Stimulated activated CD4-positive, alpha-beta T cell treated with anti-CD3 and anti-CD28 coated beads, Interleukin-1b, Interleukin-23, amount 100 ng/mL, for 1 hour (primary cell): ENCODE measurements at regions not wholly inside any gene's neighbourhood (a gene's known extent, or its start where the extent isn't known, plus 50 kb on each side); places are given as distances from the start of the nearest gene placed in this dataset.

Experiments
- DNase-seq, 2 donors: peaks; one replicate each; pipeline ENCODE4 v3.0.0-alpha.2; 2020; ENCODE audit warnings: low read depth in 2 of 2

DNA sequence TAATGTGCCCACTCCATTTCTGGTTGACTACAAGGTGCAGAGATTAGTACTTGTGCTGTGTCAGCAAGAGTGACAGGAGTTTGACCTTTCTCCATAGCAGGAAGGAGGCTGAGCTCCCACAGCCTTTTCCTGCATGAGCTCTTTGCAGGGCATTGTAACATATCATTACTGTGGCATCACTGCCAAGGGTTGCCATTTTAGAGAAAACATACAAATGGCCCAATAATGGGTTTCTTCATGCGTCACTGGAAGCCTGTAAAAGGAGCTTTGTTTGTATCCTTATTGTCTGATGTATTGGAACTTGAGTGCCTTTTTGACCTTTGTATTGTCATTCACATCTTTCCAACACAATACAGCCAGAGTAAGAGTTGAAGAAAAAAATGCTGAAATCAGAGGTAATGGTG lies 323.0 kb upstream of the CDIN1 start:
- no peak for DNase-seq

DNA sequence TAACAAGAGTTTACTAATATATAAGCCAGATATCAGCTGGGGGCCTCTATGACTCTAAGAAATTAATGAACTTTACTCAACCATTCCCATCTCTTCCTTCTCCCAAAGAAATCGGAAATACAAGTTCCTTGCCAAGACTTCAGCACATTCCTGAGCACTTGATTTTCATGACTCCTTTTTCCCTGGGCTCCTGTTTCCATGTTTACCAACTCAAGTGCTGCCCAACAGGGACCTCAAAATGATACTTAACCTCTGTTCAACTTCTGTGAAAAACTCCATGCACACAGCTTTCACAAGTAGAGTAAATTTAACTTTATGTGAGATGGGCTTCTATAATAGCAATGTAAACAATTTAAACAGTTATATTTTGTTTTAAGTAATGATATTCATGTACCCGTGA lies 315.8 kb upstream of the CDIN1 start:
- no peak for DNase-seq

DNA sequence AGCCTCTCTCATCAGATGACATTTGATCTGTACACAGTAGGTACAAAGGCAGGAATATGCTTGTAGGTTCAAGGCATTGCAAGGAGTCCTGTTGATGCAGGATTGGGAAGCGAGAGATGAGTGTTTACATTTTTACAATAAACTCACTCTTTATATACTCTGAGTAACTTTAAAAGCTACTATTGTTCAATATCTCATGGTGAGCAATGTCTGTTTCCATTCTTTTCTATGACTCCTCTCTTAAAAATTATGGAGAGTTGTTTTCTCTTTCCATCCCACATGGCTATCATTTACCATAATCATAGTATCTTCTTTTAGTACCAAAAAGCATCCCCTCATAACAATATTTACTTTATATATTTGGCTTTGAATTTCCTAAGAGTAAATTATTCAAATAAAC lies 314.0 kb upstream of the CDIN1 start:
- DNase-seq = no peak

DNA sequence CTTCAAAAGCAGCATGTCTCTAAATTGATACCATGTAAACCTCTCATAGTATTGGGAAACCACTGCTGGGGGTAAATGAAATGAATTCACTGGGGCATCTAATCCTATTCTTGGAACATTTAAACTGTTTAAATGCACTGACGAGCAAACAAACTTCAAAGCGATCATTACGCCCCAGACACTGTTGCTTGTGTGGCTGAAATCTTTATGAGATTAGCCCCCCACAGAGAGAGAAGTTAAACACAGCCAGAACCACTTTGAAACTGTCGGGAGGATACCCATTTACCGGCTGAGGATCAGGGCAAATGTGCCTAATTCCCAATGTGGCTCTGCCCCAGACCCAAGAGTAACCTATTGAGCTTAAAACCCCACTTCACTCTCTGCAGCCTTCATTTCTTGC lies 308.4 kb upstream of the CDIN1 start:
- no peak for DNase-seq

DNA sequence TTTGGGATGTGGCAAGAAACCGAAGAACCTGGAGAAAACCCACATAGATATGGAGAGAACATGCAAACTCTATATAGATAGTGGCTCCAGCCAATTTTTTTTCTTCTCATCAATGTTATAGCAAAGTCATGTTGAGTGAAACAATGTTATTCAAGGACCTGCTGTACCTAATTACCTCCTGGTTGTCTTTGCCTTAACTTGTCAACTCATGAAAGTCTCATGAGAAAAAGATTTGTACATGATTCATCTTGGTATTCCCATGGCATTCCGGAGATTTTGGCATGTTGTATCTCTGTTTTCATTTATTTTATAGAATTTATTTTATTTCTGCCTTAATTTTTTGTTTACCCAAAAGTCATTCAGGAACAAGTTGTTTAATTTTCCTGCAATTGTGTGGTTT lies 303.8 kb upstream of the CDIN1 start:
- no peak for DNase-seq

DNA sequence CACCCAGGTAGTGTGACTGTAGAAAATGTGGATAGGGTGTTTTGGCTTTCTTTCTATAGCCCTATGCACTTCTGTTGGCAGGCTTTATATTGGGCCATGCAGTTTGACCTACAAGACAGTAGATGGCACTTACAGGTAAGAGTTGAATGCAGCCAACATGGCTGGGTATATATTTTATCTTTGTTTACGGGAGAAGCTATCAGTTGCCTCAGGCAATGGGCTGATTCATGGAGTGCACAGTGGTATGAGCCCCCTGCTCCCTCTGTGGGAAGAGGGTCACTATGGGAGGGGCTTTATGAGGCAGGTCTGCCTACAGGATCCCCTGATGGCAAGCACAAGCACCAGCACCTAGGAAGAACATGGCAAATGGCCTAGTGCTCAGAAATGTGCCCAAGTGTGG lies 301.2 kb upstream of the CDIN1 start:
- DNase-seq = no peak

DNA sequence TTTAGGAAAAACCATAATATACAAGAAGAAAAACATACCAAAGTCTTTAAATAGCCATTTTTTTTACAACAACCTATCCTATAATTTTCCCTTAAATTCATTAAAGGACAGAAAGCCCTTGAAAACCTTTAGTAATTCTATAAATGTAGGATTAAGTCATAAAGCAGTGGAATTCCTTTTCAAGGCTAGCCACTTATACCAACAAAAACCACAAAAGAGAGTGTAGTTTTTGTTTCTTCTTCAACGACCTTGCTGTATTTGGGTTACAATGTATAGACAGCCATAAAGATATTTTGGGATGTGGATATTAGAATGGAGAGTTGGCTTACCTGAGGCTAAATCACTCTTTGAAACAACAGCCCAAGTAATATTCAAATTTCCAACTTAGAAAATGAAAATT lies 296.6 kb upstream of the CDIN1 start:
- no peak for DNase-seq

DNA sequence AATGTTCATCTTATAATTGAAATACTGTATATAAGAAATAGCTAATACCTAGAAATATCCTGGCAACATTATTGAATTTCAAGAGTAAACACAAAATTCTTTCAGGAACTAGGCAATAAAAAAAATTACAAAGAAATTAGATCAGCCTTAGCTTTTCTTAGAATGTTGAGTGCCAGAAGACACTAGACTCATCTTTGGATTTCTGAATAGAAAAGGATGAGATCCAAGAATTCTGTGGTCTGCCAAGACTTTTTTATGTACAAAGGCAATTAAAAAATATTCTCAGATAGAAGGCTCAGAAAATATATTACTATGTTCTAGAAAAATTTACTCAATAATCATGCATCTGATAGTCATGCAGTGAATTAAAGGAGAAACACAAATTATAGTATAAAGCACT lies 294.5 kb upstream of the CDIN1 start:
- no peak for DNase-seq

DNA sequence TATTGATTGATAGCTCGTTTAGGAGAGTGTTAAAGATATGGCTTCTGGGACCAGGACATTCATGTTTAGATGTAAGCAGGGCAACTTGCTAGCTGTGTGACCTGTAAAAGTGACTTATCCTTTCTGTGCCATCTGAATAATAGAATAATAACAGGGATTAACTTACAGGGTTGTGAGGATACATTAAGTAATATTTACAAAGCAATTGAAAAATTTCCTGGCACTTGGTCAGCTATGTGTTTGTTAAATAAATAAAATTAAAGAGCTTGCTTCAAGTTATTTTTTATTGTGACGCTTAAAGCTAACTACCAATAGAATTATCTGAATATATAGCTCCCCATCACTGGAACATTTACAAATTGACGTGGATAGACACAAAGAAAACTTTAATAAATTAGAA lies 287.9 kb upstream of the CDIN1 start:
- DNase-seq = no peak

DNA sequence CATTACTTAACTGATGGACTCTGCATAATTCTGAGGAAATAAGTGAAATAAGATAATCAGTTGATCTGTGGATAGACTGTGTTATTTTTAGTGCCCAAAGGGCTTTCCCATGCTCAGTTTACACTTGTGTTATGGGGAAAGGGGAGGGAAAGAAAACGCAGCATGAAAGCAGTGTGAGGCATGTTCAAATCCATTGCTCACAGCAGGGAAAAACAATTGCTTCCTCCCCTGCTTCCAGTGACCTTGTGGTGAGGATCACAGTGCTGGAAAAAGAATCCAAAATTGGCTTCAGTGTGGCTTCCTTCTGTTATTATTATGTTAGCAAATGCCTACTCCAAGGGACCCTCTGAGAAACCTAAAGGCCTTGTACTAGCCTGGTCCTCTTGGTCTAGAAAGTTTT lies 285.1 kb upstream of the CDIN1 start:
- no peak for DNase-seq

DNA sequence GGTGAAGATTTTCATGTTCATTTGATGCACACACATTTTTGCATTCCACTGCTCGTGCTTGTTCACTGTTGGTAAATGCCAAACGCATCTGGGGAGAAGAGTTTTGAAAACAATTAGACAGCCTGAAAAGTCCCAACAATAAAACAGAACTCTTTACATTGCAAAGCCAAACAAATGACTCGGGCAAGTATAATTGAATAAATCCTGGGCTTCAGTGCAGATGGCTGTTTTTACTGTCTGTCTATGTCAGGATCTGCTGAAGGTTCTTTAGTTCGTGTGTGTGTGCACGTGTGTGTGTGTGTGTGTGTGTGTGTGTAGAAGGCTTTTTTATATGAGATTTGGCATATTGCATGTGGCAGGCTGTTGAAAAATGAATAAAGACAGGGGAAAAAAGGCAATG lies 277.5 kb upstream of the CDIN1 start:
- no peak for DNase-seq

DNA sequence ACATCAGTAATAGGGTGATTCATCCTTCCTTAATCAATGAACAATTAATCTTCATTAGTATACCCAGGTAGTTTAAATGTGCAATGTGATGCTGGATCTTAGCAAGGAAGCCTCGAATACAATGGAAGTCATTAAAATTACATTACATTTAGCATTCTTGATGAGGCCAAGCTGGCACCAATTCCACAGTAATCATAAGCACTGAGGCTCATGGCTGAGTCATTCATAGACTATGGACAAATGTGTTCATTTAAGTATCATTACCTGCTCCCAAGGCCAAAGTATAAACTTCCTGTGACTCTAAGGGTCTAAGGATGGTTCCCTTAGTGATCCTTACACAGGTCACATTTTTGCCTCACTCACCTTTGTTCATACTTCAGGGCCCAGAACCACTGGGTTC lies 266.4 kb upstream of the CDIN1 start:
- no peak for DNase-seq

DNA sequence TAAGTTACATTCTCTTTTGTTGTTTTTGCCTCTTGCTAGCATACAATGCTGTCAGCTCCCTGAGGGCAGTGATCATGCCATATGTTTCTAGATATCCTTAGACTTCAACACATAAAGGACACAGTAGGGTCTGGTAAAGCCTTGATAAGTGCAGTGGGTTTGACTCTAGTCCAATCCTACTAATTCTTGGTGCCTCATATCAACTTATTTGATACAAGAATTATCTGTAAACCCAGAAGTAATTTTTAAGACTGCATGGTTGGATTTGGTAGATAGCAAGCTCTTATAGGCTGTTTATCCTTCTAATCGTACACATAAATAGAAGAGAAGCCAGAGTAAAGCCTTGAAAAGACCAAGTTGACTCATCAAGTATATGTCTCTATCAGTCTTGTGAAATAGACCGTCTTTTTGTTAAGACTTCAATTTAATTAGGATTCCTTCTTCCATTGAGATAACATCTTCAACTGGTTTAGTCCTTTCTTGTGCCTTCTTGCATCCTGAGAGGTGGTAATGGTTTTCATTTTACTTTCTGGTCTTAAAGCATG lies 265.6 kb upstream of the CDIN1 start:
- no peak for DNase-seq

DNA sequence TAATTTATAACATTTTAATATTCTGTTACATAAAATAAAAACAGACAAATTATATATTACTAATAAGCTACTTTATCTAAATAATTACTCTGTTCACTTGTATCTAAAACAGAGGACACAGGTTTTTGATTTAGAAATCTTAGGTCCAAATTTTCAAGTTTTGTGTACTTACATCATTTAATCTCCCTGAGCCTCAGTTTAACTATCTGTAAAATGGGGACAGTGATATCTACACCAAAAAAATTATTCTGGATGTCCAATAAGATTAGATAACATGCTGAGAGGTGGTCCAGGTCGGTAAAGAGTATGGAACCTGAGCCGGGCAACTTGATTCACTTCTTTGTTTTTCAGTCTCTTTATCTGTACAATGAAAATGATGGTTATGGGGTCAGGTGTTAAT lies 263.8 kb upstream of the CDIN1 start:
- no peak for DNase-seq

DNA sequence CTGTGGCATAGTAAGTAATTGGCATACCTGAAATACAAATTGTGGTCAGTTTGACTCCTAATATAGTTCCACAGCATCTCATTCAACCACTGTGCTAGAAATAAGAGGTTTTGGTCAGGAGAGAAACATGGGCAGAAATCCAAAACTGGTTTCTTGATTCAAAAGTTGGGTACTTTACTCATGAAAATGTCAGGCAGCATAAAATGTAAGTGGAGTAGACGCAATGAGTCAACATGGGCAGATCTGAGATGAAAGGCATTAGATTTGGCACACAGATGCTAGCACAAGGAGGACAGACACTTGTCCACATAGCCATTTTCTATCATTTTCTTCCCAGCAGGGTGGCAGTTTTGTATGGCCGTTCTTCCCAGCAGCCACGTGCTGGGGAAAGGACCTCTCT lies 255.8 kb upstream of the CDIN1 start:
- no peak for DNase-seq

DNA sequence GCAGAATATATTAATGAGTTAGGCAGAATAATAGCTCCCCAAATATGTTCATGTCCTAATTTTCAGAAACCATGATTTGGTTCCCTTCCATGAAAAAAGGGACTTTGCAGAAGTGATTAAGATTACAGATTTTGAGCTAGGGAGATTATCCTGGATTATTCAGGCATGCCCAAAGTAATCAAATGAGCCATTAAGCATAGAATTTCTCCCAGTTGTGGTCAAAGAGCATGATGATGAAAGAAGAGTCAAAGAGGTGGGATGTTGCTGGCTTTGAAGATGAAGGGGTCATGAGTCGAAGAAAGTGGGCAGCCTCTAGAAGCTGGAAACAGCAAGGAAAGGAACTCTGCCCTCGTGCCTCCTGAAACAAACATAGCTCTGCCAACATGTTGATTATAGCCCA lies 254.2 kb upstream of the CDIN1 start:
- no peak for DNase-seq

DNA sequence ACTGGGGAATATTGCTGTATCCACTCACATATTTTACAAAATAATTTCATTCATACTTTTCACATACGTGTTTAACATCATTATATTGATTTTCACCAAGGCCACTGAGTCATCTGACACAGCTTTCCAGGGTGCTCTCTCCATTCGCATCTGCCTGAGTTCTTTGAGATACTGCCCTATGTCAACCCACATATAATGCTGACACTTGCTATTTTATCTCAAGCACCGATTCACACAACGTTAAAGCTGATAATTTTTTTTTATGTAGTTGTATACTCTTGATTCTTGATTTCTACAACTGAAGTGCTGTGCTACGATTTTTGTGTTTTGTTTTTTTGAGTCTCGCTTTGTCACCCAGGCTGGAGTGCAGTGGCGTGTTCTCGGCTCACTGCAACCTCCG lies 249.8 kb upstream of the CDIN1 start:
- no peak for DNase-seq

DNA sequence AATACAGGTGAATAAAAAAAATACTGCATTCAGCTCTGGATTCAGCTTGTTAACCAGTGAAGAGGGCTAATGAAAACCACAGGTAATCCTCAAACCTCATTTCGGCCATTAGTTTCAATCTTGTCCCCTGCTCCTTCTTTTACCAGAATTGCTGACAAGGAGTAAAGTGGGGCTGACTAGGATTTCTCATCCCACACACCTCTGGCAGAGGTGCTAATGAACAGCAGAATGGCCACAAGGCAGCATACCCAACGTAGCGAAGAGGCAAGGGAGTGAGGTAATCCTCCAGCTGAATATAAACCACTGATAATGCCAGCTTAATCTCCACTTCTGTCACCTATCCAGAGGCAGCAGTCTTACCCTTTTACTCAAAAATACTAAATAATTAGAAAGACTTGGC lies 248.8 kb upstream of the CDIN1 start:
- no peak for DNase-seq

DNA sequence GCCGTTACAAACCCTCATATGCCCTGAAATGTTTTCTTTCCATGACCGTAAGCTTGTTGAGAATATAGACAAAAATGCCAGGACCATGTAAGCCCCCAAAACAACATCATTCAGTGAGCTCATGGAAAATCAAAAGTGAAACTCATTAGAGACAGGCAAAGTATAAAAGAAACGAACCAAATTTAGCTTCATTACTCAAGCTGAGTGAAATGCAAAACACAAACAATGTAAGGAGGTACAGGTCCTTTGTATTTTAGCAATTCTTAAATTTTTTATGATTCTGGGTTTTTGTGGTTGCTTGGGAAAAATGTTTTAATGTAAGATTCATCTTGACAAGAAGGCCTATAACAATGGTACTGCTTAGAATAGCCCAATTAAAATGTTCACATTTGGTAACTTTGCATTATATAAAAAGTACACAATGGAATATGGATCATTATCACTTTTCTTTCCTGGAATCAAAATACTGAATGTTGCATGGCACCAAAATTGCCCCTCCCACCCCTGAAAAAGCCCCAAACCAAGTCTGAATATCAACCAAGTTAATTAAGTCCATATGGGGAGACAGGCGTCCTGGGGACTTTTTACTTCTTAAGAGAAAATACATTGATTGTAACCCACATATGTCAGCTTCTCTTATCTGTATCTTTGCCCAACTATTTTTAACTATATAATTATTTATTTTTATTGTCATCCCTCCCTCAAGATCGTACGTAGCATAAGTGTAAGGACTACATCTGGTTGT lies 247.7 kb upstream of the CDIN1 start:
- no peak for DNase-seq

DNA sequence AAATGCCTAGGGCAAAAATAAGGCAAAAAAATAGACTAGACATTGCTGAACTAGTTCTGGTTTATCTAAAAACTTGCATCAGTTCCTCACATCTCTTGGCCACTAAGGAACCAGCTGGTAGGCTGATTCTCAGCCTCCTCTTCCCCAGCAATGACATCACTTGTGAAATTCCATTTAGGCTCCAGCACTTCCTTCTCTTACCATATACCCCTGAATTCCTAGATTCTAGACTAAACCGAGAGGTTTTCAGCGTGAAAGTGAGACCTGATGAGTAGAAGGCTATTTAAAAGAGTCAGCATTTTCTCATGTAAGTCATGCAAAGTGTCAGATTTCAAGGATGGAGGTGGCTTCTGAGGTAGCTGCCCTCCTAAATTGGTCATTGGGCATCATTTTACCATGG lies 247.1 kb upstream of the CDIN1 start:
- no peak for DNase-seq

DNA sequence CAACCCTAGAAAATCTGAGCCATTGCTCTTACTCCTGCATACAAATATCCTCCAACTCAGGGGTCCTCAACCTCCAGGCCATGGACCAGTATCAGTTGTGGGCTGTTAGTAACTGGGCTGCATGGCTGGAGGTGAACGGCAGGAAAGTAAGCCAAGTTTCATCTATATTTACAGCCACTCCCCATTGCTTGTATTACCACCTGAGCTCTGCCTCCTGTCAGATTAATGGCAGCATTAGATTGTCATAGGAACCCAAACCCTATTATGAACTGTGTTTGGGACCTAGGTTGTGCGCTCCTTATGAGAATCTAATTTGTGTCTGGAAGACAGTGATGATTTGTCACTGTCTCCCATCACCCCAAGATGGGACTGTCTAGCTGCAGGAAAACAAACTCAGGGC lies 246.5 kb upstream of the CDIN1 start:
- DNase-seq = no peak

DNA sequence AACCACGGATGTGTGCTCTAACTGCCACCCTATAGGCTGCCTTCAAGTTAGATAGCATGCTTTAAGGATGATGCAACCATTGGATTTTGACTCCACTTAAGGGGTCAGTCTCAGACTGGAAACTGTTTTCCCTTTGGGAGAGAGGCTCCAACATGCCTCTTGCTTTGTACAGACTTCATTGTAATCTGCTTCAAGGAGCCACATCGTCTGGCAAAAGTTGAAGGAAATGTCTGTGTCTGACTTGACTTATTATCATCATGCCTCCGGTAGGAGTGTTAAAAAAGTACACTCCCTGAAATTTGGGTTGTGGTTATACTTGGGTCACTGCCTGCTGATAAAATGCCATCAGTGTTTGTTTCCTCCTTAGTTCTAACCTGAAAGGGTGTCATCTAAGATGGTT lies 245.4 kb upstream of the CDIN1 start:
- DNase-seq = no peak

DNA sequence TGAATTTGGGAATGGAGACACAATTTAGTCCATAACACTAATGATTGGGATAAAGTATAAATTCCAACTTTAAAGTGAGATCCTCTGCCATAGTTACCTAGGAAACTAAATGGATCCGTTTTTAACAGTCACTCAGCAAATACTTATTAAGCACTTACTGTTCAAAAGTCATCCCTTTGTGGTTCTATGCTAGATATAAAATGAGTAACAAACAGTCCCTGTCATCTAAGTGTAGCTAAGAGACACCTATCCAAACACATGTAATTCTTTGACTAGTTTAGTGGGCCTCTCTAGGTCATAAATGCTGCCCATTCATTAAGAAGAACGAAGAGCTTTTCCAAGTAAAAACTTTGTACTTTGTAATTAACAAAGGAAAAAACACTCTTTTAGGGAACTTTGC lies 244.2 kb upstream of the CDIN1 start:
- no peak for DNase-seq

DNA sequence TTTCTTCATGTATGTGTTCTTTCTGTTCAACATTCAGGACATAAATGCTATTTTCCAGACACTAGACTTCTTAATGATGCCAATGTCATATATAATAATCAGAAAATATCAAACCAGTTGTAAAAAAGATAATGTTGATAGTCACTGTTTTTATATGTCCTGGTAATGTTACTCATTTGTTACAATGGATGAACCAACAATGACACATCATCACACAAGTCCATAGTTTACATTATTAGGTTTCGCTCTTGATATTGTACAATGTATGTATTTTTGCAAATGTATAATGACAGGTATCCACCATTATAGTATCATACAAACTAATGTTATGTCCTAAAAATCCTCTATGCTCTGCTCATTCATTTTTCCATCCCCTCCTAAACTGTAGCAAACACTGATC lies 243.8 kb upstream of the CDIN1 start:
- no peak for DNase-seq
